GM19043 (cell line): ENCODE measurements at regions not wholly inside any gene's neighbourhood (a gene's known extent, or its start where the extent isn't known, plus 50 kb on each side); places are given as distances from the start of the nearest gene placed in this dataset.
A peak's percentile ranks its signal among the peaks of the same experiment; 100 is the strongest.
"Not testable (repeated sequence)": the region's sequence is repeated elsewhere in the genome, so short reads cannot be mapped to it uniquely, and the experiment has no call there.

Experiments
- ATAC-seq: cut with Tn5 transposase; IDR thresholded peaks from one replicate; pipeline ENCODE4 v1.9.1; 2021; ENCODE audit warnings: low read depth; ENCODE audit not compliant: unreplicated experiment

DNA sequence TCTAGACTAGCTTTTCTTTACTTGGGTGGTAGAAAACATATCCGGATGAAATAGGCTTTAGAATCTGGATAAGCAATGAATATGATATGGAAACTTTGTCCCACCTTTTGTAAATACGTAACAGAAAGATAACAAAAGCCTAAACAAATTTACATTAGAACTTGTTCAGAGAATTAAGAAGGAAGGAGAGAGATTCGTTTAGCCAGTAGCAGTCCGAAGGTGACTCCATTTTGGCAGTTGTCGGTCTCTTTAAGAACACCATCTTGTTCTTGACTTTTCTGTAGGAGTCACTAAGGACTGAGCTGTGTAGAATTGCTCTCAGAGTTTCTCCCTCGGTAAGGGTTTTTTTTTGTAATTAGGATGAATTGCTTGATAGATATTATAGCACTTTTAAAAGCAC, 475.1 kb downstream of the PCNX1 start:
- no peak for ATAC-seq

DNA sequence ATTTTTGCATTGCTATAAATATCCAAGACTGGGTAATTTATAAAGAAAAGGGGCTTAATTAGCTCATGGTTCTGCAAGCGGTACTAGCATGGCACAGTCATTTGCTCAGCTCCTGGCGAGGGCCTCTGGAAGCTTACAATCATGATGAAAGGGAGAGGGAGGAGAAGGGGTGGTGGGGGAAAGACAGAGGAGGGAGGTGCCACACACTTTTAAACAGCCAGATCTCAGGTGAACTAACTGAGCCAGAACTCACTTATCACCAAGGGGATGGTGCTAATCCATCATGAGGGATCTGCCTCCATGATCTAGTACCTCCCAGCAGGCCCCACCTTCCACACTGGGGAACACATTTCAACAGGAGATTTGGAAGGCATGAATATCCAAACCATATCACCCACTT, 476.3 kb downstream of the PCNX1 start:
- ATAC-seq: no peak

DNA sequence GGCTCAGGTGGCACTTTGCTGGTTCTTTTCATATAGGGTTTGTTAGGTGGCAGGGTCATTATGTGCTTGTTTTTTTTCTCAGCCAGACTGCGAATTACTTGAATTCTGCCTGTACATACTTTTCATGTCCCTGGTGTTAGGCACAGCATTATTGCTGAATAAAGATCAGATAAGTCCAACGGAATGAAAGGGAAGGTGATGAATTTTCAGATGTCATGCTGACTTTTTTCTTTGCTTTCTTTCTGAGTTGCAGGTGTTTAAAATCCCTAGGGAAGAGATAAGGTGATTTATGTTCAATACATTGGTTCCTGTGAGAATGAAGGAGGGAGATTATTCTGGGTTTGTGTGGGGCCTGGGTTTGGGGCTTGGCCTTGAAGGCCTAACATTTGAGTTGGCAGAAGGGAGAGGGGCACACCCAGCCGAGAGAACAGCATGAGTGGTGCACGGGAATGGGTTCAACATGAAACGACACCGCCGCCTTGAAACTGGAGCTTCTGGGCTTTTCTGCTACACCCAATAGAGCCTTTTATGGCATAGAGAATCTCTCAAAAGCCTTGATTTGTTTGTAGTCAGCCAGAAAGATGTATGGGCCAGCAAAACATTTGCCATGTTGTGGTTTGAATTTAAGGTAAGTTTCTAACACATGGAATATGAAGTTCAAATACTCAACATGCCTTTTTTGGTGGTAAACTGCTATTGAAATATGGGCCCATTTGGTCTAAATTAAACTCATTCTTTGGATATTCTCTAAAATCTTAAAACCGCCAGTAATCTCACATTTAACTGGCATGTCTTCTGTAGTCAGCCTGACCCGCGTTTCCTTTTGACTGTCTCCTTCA, 477.0 kb downstream of the PCNX1 start:
- ATAC-seq: no peak

DNA sequence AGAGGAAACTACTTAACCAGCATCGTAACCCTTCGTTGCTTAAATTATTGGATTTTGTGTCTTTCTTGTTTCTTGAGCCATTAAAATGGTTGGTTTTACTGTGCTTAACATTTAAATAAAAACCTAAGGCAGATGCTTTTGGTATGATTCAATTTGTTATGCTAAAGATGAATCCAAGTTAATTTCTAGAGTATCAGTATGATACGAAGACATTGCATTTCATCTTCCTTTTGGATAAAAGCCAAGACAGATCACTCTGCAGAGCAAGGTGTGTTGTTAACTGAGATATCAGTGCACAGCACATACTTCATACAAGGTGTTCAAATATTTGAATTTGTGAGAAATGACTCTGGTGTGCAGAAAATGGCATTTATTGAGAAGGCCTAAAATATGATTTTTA, 480.5 kb downstream of the PCNX1 start:
- ATAC-seq: no peak

- no peak for ATAC-seq
These were observed 481.1 kb downstream of the PCNX1 start for GRCh38 chr14:71388336-71388735.

- no peak for ATAC-seq
These were observed 481.6 kb downstream of the PCNX1 start for GRCh38 chr14:71388862-71389261.

DNA sequence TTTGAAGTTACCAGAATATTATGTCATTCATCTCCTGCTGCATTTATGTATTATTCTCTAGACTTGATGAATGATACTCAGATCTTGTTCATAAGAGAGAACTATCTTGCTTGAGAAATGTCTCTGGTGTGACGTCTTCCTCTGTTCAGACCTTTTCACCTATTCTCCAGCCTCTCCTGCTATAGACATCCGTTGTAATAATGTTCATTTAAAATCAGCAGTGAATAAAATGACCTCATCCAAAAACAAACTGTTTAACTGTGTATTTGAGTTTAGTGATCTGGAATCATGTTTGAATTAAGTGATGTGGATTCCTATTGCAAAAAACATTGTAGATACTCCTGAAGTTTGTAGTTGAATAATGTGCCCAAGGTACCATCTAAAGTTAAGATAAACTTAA, 487.1 kb downstream of the PCNX1 start:
- no peak for ATAC-seq

GRCh38 chr14:71395151-71395604, 487.9 kb downstream of the PCNX1 start:
- no peak for ATAC-seq

- ATAC-seq: no peak
These were observed 488.4 kb downstream of the PCNX1 start for GRCh38 chr14:71395636-71396035.

- no peak for ATAC-seq
These were observed 488.9 kb downstream of the PCNX1 start for GRCh38 chr14:71396050-71396677.

- ATAC-seq: no peak
These were observed 490.1 kb downstream of the PCNX1 start for GRCh38 chr14:71397371-71397770.

GRCh38 chr14:71398450-71398849, 491.2 kb downstream of the PCNX1 start:
- ATAC-seq: no peak

DNA sequence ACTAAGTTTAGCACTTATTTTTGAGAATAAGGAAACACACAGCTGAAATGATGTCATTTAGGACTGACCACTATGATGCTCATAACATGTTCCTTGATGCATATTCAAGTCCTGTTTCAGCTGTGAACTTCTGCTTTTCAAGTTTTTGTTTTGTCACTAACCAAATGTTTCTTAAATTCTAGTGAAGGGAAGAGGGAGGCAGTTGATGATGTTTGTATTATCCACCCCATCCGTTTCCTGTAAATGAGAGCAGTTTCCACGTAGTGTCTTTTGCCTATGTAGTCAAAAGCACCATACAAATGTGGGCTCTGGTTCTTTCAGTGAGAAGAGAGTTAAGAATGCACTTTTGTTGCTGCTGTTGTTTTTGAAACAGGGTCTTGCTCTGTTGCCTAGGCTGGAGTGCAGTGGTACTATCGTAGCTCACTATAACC, 491.8 kb downstream of the PCNX1 start:
- peak; percentile 64 for ATAC-seq

GRCh38 chr14:71400871-71401321, 493.6 kb downstream of the PCNX1 start:
- ATAC-seq: no peak

DNA sequence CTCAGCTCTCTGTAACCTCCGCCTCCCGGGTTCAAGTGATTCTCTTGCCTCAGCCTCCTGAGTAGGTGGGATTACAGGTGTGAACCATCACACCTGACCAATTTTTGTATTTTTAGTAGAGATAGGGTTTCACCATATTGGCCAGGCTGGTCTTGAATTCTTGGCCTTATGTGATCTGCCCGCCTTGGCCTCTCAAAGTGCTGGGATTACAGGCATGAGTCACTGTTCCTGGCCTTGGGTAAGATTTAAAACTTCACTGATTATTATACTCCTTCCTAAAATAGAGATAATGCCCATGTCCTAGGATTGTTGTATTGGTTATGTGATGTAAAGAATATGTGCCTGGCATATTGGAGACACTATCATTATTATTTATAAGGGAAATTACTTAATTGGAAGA, 495.2 kb downstream of the PCNX1 start:
- not testable (repeated sequence) for ATAC-seq

DNA sequence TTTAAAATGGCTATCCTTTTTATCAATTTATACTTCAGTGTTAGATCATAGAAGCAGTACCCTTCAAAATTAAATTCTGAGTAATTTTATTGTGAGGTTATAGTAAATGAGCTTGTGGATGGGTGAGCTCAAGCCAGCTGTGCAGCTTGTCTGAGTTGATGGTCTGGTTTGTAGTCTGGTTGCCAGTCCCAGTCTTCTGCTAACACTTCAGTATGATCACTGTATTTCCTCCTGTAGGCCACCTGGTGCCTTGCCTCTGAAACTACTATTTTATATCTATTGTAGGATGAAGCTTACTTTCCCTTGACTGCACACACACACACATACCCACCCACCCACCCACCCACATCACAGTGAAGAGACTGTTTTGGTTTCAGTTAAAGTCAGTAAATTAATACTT, 496.4 kb downstream of the PCNX1 start:
- ATAC-seq: peak; percentile 42

GRCh38 chr14:71405676-71406075, 498.4 kb downstream of the PCNX1 start:
- no peak for ATAC-seq

GRCh38 chr14:71408362-71409030, 501.2 kb downstream of the PCNX1 start:
- no peak for ATAC-seq

GRCh38 chr14:71410578-71411284, 503.5 kb downstream of the PCNX1 start:
- ATAC-seq: no peak

DNA sequence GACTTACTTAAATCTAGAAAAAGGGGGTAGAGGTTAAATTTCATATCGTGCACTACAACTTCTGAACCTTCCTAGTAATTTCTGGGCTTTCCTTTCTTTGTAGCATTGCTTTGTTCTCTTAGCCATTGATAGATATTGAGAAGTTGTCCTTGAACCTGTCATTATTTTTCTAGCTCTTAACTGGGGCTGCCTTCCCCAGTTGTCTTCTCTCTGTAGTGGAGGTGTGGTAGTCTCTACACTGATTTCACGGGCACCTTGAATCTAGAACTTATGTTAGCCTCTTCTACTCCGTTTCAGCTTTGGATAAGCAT, 504.0 kb downstream of the PCNX1 start:
- ATAC-seq: no peak

GRCh38 chr14:71411738-71412137, 504.5 kb downstream of the PCNX1 start:
- no peak for ATAC-seq
